Fibroblast of skin of right quadriceps (primary cell): ENCODE measurements at regions not wholly inside any gene's neighbourhood (a gene's known extent, or its start where the extent isn't known, plus 50 kb on each side); places are given as distances from the start of the nearest gene placed in this dataset.
"Not testable (repeated sequence)": the region's sequence is repeated elsewhere in the genome, so short reads cannot be mapped to it uniquely, and the experiment has no call there.

Experiments
- DNase-seq: peaks from one replicate; pipeline ENCODE4 v3.0.0-alpha.2; 2013

GRCh38 chr9:42239445-42240260, 56.2 kb downstream of the SPATA31A6 start:
- DNase-seq, result not testable (repeated sequence)

GRCh38 chr9:42240261-42240579, 56.8 kb downstream of the SPATA31A6 start:
- not testable (repeated sequence) for DNase-seq

GRCh38 chr9:42243211-42243610, 59.8 kb downstream of the SPATA31A6 start:
- DNase-seq, result not testable (repeated sequence)

- not testable (repeated sequence) for DNase-seq
Measured at GRCh38 chr9:42243822-42244221, 60.4 kb downstream of the SPATA31A6 start.

- DNase-seq, result not testable (repeated sequence)
Measured at GRCh38 chr9:42268729-42269128, 85.3 kb downstream of the SPATA31A6 start.

- not testable (repeated sequence) for DNase-seq
Measured at GRCh38 chr9:42269171-42269570, 85.7 kb downstream of the SPATA31A6 start.

- DNase-seq, result not testable (repeated sequence)
Measured at GRCh38 chr9:42273191-42273590, 89.7 kb downstream of the SPATA31A6 start.

- DNase-seq, result no peak
Measured at GRCh38 chr9:42275141-42275540, 91.7 kb downstream of the SPATA31A6 start.

- DNase-seq, result not testable (repeated sequence)
Measured at GRCh38 chr9:42282531-42283178, 99.2 kb downstream of the SPATA31A6 start.

- not testable (repeated sequence) for DNase-seq
Measured at GRCh38 chr9:42283179-42283543, 99.7 kb downstream of the SPATA31A6 start.

GRCh38 chr9:42286145-42286845, 102.8 kb downstream of the SPATA31A6 start:
- not testable (repeated sequence) for DNase-seq

- not testable (repeated sequence) for DNase-seq
Measured at GRCh38 chr9:42288002-42288864, 104.8 kb downstream of the SPATA31A6 start.

- not testable (repeated sequence) for DNase-seq
Measured at GRCh38 chr9:42288865-42289229, 105.4 kb downstream of the SPATA31A6 start.

GRCh38 chr9:42300124-42300523, 116.7 kb downstream of the SPATA31A6 start:
- not testable (repeated sequence) for DNase-seq

GRCh38 chr9:42306625-42307024, 123.2 kb downstream of the SPATA31A6 start:
- DNase-seq, result not testable (repeated sequence)

- not testable (repeated sequence) for DNase-seq
Measured at GRCh38 chr9:42307449-42307848, 124.0 kb downstream of the SPATA31A6 start.

GRCh38 chr9:42310972-42311371, 127.5 kb downstream of the SPATA31A6 start:
- not testable (repeated sequence) for DNase-seq

GRCh38 chr9:42316026-42316425, 132.6 kb downstream of the SPATA31A6 start:
- DNase-seq, result not testable (repeated sequence)

GRCh38 chr9:42317677-42318076, 134.2 kb downstream of the SPATA31A6 start:
- not testable (repeated sequence) for DNase-seq

- not testable (repeated sequence) for DNase-seq
Measured at GRCh38 chr9:42323084-42323809, 139.8 kb downstream of the SPATA31A6 start.

GRCh38 chr9:42325142-42325541, 141.7 kb downstream of the SPATA31A6 start:
- DNase-seq, result not testable (repeated sequence)

GRCh38 chr9:42325561-42325960, 142.1 kb downstream of the SPATA31A6 start:
- not testable (repeated sequence) for DNase-seq
